Cardiac muscle cell (in vitro differentiated cells and primary cell): ENCODE measurements at regions not wholly inside any gene's neighbourhood (a gene's known extent, or its start where the extent isn't known, plus 50 kb on each side); places are given as distances from the start of the nearest gene placed in this dataset.

Source experiments
- DNase-seq, 2 donors: peaks; one replicate each; pipeline versions ENCODE4 v3.0.0 to v3.0.0-alpha.2; 2010 to 2017; ENCODE audit warnings: low read depth in 1 of 2, low spot score in 1 of 2
- H3K27ac ChIP-seq: fragments of 200-600 bp; sonication (generic); 2 replicates; pipeline ENCODE4 v1.5.1; 2016
- H3K27me3 ChIP-seq: fragments of 200-600 bp; sonication (generic); 2 replicates; pipeline ENCODE4 v1.6.0; 2016; ENCODE audit warnings: control low read depth
- H3K36me3 ChIP-seq: fragments of 200-600 bp; sonication (generic); 2 replicates; pipeline ENCODE4 v1.5.1; 2016; ENCODE audit warnings: control low read depth
- H3K4me1 ChIP-seq: fragments of 200-600 bp; sonication (generic); 2 replicates; pipeline ENCODE4 v1.8.1; 2017; ENCODE audit warnings: low read depth, mild to moderate bottlenecking, mixed run types
- H3K4me3 ChIP-seq: fragments of 200-600 bp; sonication (generic); 2 replicates; pipeline ENCODE4 v1.5.1; 2016; ENCODE audit warnings: mild to moderate bottlenecking
- H3K9me3 ChIP-seq: fragments of 200-600 bp; sonication (generic); 2 replicates; pipeline ENCODE4 v1.5.1; 2017; ENCODE audit warnings: low read depth, mild to moderate bottlenecking, control low read depth
- TF ChIP-seq, protein P1 (sequence below): IDR thresholded peaks from 2 replicates; pipeline ENCODE4 v1.5.1; 2012; ENCODE audit warnings: low read depth, mild to moderate bottlenecking, low read length

DNA sequence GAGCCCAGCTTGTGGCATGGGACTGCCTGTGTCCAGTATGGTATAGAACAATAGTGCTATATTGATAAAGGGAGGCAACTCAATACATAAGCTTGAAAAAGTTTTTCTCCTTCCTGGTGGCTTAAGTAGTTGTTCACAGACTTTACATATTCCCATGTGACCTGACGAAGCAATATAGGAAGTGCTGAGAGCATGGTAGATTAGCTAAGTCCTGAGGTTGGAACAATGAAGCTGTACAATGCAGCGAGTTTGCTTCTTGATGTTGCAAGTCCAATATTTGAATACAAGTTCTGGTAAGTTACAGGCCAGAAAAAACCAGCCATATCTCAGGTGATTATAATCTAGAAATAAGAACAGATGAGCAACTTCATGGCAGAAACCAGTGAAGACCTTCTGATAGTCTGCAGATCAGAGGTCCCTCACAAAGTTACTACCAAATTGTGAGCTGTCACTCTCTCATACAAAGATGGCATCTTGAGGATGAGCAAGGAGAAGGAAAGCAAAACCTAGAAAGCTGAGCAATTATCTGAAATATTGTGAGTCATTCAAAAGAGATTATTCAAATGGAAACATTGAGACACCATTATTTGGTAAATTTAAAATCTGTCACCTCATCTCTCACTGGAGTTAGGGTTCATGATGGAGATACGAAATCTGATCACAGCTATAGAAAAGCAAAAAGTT is 72.9 kb upstream of the BTG1 start:
- Histone ChIP-seq H3K4me3 (no peak overlapping the region), H3K36me3 (no peaks in the 10 kb centered on the region), H3K9me3 (no peaks in the 10 kb centered on the region), H3K27me3 (no peaks in the 10 kb centered on the region), H3K27ac (no peak overlapping the region), H3K4me1 (no peaks in the 10 kb centered on the region)
- no peak for DNase-seq
- TF ChIP-seq, protein P1, sequence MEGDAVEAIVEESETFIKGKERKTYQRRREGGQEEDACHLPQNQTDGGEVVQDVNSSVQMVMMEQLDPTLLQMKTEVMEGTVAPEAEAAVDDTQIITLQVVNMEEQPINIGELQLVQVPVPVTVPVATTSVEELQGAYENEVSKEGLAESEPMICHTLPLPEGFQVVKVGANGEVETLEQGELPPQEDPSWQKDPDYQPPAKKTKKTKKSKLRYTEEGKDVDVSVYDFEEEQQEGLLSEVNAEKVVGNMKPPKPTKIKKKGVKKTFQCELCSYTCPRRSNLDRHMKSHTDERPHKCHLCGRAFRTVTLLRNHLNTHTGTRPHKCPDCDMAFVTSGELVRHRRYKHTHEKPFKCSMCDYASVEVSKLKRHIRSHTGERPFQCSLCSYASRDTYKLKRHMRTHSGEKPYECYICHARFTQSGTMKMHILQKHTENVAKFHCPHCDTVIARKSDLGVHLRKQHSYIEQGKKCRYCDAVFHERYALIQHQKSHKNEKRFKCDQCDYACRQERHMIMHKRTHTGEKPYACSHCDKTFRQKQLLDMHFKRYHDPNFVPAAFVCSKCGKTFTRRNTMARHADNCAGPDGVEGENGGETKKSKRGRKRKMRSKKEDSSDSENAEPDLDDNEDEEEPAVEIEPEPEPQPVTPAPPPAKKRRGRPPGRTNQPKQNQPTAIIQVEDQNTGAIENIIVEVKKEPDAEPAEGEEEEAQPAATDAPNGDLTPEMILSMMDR: no peak

DNA sequence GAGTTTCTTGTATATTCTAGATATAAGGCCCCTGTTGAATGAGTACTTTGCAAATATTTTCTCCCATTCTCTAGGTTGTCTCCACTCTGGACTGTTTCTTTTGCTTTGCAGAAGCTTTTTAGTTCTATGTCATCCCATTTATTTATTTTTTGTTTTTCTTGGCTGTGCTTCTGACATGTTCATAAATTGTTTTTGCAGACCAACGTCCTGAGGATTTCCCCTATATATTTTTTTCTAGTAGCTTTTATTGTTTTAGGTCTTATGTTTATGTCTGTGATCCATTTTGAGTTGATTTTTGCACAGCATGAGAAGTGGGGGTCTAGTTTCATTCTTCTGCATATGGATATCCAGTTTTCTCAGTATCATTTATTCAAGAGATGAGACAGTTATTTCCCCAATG is 70.4 kb upstream of the BTG1 start:
- Histone ChIP-seq H3K9me3 (no peaks in the 10 kb centered on the region), H3K27ac (no peak overlapping the region)
- TF ChIP-seq, protein P1: no peak

DNA sequence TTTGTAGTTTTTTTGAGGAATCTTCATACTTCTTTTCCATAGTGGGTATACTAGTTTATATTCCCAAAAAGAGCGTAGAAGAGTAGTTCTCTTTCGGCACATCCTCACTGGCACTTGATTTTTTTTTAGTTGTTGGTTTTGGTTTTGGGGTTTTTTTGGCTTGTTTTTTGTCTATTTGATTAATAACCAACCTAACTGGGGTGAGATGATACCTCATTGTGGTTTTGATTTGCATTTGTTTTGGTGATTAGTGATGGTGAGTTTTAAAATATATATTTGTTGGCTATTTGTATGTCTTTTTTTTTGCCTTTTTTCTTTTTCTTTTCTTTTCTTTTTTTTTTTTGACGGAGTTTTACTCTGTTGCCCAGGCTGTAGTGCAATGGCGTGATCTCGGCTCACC is 69.7 kb upstream of the BTG1 start:
- no peaks in the 10 kb centered on the region for H3K9me3 ChIP-seq
- no peak for DNase-seq
- TF ChIP-seq, protein P1: no peak
- no peaks in the 10 kb centered on the region for H3K27me3 ChIP-seq
- no peaks in the 10 kb centered on the region for H3K36me3 ChIP-seq
- H3K4me3 ChIP-seq: no peak overlapping the region
- H3K27ac ChIP-seq: no peak overlapping the region
- H3K4me1 ChIP-seq: no peaks in the 10 kb centered on the region

More for the DNA sequence above, 70.4 kb upstream of the BTG1 start:
- Histone ChIP-seq H3K27me3 (no peaks in the 10 kb centered on the region), H3K36me3 (no peaks in the 10 kb centered on the region), H3K4me1 (no peaks in the 10 kb centered on the region), H3K4me3 (no peak overlapping the region)
- DNase-seq: no peak

DNA sequence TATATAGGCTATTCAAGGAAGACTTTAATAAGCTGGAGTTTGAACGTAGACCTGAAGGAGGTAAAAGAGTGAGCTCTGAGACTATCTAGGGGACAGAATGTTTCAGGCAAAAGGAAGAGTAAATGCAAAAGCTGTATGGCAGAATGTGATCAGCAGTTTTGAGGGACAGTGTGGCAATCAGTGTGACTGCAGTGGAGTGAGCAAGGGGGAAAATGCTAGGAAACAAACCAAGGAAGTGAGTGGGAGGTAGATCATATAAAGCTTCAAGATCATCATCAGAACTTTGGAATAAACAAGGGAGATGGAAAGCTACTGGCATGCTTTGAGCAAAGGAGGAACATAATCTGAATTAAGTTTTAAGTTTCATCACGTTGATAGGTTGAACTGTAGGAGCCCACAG is 67.5 kb upstream of the BTG1 start:
- Histone ChIP-seq H3K36me3 (no peaks in the 10 kb centered on the region), H3K4me3 (no peak overlapping the region), H3K27me3 (no peaks in the 10 kb centered on the region), H3K27ac (no peak overlapping the region), H3K4me1 (peaks cover 3% of the 10 kb centered on the region), H3K9me3 (no peaks in the 10 kb centered on the region)
- TF ChIP-seq, protein P1: no peak
- DNase-seq: no peak

DNA sequence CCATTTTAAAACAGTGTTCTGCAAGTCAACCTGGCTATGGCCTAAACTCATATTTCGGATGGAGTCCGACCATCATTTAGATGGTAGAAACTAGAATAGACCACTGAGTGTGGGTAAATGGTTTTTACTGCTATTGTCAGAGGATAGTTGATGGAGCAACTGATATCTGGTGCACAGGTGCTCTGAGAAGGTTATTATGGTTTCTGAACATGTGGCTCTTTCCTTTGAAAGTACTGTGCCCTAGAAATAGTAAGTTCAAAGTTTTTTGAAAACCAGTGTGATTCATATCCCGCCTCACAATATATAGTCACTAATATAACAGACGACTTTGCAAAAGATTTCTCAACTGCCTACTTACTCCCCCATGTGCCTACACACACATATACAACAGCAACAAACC is 64.4 kb upstream of the BTG1 start:
- Histone ChIP-seq H3K36me3 (no peaks in the 10 kb centered on the region), H3K27me3 (no peaks in the 10 kb centered on the region), H3K9me3 (no peaks in the 10 kb centered on the region), H3K4me3 (no peak overlapping the region), H3K27ac (no peak overlapping the region), H3K4me1 (peaks cover 3% of the 10 kb centered on the region)
- TF ChIP-seq, protein P1: no peak
- DNase-seq: no peak
